GM21619 (cell line): ENCODE measurements at regions not wholly inside any gene's neighbourhood (a gene's known extent, or its start where the extent isn't known, plus 50 kb on each side); places are given as distances from the start of the nearest gene placed in this dataset.

Experiments
- ATAC-seq: cut with Tn5 transposase; IDR thresholded peaks from one replicate; pipeline ENCODE4 v1.9.1; 2021; ENCODE audit not compliant: unreplicated experiment

- ATAC-seq, result no peak
Measured at GRCh38 chr10:28077889-28078288, 79.0 kb upstream of the ODAD2 start.

- no peak for ATAC-seq
Measured at GRCh38 chr10:28075424-28075823, 76.5 kb upstream of the ODAD2 start.

GRCh38 chr10:28072573-28072972 is 73.7 kb upstream of the ODAD2 start:
- ATAC-seq, result no peak

DNA sequence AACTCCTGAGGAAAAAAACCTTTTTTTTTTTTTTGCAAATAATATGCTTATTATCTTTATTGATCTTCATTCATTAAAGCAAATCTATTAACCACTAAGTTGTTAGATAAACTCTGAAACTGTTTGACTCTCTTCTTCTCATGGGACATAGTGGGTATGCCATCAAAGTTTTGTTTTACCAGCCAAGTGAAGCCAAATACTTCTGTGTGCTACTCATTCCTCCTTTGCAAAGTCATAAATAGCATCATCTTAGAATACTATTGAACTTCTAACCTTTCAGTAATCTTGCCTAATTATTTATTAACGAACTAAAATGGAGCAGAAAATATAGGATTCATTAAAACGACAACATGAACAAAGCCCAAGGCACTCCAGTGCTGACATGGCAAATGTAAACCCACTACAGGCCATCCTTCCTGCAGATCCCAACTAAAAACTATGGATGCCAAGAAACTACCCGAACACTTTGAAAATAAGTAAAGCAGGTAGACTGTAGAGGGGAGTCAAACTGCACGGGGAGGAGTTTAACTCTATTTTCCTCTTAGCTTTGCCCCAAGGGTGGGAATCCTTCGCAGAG is 61.2 kb upstream of the ODAD2 start:
- ATAC-seq, result no peak

- no peak for ATAC-seq
Measured at GRCh38 chr10:28058746-28059145, 59.9 kb upstream of the ODAD2 start.

DNA sequence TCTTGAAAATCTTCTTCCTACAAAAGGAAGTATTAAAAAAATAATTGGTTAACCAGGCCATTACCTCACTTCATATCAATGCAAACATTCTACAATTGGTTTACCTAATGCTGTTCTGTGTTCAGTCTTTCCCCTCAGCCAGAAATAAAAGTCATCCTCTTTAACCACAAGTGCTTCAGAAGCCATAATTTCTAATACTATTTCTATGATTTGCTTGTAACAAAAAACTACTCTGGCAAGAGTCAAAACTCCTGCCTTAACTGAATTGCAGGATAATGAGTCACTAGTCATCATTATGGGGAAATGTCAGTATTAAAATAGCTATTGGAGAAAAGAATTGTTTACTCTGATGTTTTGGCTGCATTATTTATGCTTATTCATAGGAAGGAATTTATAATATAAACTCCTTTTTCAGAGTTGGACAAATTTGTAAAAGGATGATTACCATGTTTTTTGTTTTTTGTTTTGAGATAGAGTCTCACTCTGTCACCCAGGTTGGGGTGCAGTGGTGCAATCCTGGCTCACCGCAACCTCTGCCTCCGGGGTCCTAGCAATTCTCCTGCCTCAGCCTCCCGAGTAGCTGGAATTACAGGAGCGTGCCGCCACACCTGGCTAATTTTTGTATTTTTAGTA is 55.5 kb upstream of the ODAD2 start:
- no peak for ATAC-seq

DNA sequence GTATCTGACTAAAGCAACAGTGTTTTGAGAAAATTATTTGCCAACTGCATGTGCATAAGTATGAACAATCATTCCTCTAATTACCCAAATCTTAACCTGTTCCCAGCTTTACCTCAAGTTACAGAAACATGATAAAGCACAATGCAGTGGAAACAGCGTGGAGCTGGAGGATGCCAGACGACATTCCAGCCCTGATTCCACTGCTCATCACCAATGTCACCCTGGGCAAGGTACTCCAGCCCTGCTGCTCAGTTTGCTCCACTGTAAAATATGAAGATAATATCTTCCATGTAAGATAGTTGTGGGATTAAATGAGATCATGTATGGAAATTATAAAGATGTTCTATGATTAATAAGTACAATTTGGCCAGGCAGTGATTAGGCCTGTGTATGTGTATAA is 50.4 kb upstream of the ODAD2 start:
- no peak for ATAC-seq
